Esophagus squamous epithelium (tissue), 5 donors: ENCODE measurements at regions not wholly inside any gene's neighbourhood (a gene's known extent, or its start where the extent isn't known, plus 50 kb on each side); places are given as distances from the start of the nearest gene placed in this dataset.
"Not testable (repeated sequence)": the region's sequence is repeated elsewhere in the genome, so short reads cannot be mapped to it uniquely, and the experiment has no call there.

ENCODE experiments used
- DNase-seq: peaks from one replicate; lab custom pipeline; 2025; lab: John Stamatoyannopoulos, UW
- H3K27ac ChIP-seq, 4 donors: fragments of 200-600 bp; sonication (generic); one replicate each; pipeline ENCODE4 v1.5.1; 2016 to 2019; ENCODE audit warnings: mild to moderate bottlenecking in 1 of 4
- H3K27me3 ChIP-seq, 4 donors: fragments of 200-600 bp; sonication (generic); 1 replicate in 3 of 4; 2 replicates in 1 of 4; pipeline versions ENCODE4 v1.5.1 to v1.6.0; 2017 to 2021; ENCODE audit warnings: antibody characterized with exemption in 1 of 4
- H3K36me3 ChIP-seq, 3 donors: fragments of 200-600 bp; sonication (generic); one replicate each; pipeline ENCODE4 v1.5.1; 2016 to 2019
- H3K4me1 ChIP-seq, 3 donors: fragments of 200-600 bp; sonication (generic); one replicate each; pipeline ENCODE4 v1.5.1; 2017 to 2019
- H3K4me3 ChIP-seq, 4 donors: fragments of 200-600 bp; sonication (generic); 1 replicate in 3 of 4; 2 replicates in 1 of 4; pipeline ENCODE4 v1.5.1; 2016 to 2019; ENCODE audit warnings: mild to moderate bottlenecking in 2 of 4, moderate library complexity in 1 of 4
- H3K9me3 ChIP-seq, 3 donors: fragments of 200-600 bp; sonication (generic); one replicate each; pipeline ENCODE4 v1.5.1; 2016 to 2019
- POLR2A ChIP-seq, 4 donors: fragments of 450-650 bp; IDR thresholded peaks; one replicate each; pipeline ENCODE4 v1.6.1; 2017; ENCODE audit warnings: antibody characterized with exemption in 4 of 4, mild to moderate bottlenecking in 4 of 4, moderate library complexity in 3 of 4
- WGBS, 2 donors: methylation state at CpG; one replicate each; pipeline ENCODE4 v1.1.5; 2018; 5-methylcytosine and 5-hydroxymethylcytosine counted together
- intact Hi-C: fragments of 100-400 bp; cut with DNase I; formaldehyde crosslinking; loops from one replicate; pipeline ENCODE4 v1.15.0; 2022
- TF ChIP-seq, protein P1 (sequence below), 6 experiments: fragments of 450-650 bp in 4 of 6; fragments of 200-600 bp in 2 of 6; sonication (generic) in 2 of 6; IDR thresholded peaks; one replicate each; pipeline ENCODE4 v1.5.1; 2016 to 2019; ENCODE audit warnings: antibody characterized with exemption in 6 of 6, mild to moderate bottlenecking in 4 of 6, moderate library complexity in 4 of 6
- donor health status: DM: yes; HTN: yes; CAD: no.

DNA sequence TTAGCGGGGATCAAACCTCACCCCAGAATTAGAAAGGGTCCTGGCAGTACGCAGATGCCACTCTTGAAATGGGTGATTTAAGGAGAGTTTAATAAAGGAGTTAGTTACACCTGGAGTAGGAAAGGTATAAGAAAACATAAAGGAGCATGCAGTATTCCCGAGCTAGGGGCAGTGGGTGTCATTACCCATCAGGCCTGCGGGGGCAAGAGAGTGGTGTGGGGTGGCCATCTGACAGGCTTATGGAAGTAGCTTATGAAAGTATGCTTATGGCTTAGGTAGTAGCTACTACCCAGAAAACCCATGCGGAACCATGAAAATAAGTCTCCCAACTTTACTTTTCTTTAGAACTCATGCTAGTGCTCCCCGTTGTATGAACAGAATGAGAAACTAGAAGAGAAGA, 568.9 kb upstream of the ACVR2A start:
- Histone ChIP-seq H3K27ac (no peak overlapping the region), H3K4me3 (no peak overlapping the region), H3K27me3 (no peaks in the 10 kb centered on the region), H3K4me1 (peaks cover 0 to 21% (median 14%) of the 10 kb centered on the region in 3 donors), H3K9me3 (no peaks in the 10 kb centered on the region), H3K36me3 (no peaks in the 10 kb centered on the region)
- 84 to 93% methylated on average over 6 of the region's 6 CpGs for WGBS, 2 donors
- intact Hi-C loops = no loop called here
- TF ChIP-seq, protein P1, sequence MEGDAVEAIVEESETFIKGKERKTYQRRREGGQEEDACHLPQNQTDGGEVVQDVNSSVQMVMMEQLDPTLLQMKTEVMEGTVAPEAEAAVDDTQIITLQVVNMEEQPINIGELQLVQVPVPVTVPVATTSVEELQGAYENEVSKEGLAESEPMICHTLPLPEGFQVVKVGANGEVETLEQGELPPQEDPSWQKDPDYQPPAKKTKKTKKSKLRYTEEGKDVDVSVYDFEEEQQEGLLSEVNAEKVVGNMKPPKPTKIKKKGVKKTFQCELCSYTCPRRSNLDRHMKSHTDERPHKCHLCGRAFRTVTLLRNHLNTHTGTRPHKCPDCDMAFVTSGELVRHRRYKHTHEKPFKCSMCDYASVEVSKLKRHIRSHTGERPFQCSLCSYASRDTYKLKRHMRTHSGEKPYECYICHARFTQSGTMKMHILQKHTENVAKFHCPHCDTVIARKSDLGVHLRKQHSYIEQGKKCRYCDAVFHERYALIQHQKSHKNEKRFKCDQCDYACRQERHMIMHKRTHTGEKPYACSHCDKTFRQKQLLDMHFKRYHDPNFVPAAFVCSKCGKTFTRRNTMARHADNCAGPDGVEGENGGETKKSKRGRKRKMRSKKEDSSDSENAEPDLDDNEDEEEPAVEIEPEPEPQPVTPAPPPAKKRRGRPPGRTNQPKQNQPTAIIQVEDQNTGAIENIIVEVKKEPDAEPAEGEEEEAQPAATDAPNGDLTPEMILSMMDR (IDR thresholded peaks at IDR 0.05) = peak in 2 of 6 experiments; percentile 16 to 25
- TF ChIP-seq POLR2A (IDR thresholded peaks at IDR 0.05) = no peak
- DNase-seq = no peak

DNA sequence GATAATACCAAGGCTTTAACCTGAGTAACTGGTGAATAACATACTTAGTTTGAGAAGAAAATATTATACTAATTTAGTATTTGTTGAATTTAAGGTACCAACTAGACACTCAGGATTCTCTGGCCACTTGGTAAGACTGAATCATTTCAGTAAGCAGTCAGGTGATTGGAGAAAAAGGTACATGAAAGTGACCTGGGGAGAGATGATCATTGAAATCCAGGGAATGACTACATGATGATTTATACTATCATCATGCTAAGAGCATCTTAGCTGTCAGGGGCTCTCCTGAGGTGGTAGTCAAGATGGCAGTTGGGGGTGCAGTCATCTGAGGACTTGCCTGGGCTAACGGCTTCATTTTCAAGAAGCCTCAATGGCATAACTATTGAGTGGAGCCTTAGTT, 571.2 kb upstream of the ACVR2A start:
- Histone ChIP-seq H3K9me3 (peaks cover 0 to 15% (median 10%) of the 10 kb centered on the region in 3 donors), H3K4me3 (no peak overlapping the region), H3K36me3 (no peaks in the 10 kb centered on the region), H3K27ac (no peak overlapping the region), H3K4me1 (peaks cover 0 to 10% (median 5%) of the 10 kb centered on the region in 3 donors), H3K27me3 (no peaks in the 10 kb centered on the region)
- intact Hi-C loops = no loop called here
- TF ChIP-seq POLR2A (IDR thresholded peaks at IDR 0.05) = no peak
- TF ChIP-seq, protein P1 (IDR thresholded peaks at IDR 0.05) = no peak
- WGBS, 2 donors = 43 to 100% methylated on average over 1 of the region's 1 CpG
- no peak for DNase-seq

DNA sequence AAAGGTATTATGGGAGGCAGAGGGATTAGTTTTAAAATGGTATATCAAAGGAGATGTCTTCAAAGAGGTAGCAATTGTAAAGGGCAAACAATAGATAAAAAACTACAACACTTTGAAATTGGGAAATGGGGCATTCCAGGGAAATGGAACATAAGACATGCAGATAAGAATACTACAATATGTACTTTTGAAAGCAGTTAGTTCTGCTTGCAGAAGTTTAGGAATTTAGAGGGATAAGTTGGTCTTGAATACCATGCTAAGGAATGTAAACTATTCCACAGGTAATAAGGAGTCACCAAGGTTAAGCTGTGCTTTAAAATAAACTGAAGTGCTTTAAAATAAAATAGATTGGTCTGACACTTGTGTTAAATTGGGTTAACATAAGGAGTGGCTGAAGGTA, 571.7 kb upstream of the ACVR2A start:
- H3K27ac ChIP-seq = no peak overlapping the region
- H3K9me3 ChIP-seq = peaks cover 0 to 17% (median 10%) of the 10 kb centered on the region in 3 donors
- no peak for TF ChIP-seq POLR2A (IDR thresholded peaks at IDR 0.05)
- TF ChIP-seq, protein P1 (IDR thresholded peaks at IDR 0.05) = no peak
- no peak overlapping the region for H3K4me3 ChIP-seq
- intact Hi-C loops = no loop called here
- no peaks in the 10 kb centered on the region for H3K27me3 ChIP-seq
- peaks cover 0 to 5% (median 0%) of the 10 kb centered on the region in 3 donors for H3K4me1 ChIP-seq
- no peak for DNase-seq
- H3K36me3 ChIP-seq = no peaks in the 10 kb centered on the region

DNA sequence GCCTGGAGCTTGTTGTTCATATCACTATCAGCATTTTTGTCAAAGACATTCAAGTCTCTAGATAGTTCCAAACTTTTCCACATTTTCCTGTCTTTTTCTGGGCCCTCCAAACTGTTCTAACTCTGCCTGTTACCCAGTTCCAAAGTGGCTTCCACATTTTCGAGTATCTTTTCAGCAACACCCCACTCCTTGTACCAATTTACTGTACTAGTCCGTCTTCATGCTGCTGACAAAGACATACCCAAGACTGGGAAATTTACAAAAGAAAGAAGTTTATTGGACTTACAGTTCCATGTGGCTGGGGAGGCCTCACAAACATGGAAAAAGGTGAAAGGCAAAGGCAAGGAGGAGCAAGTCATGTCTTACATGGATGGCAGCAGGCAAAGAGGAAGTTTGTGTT, 575.2 kb upstream of the ACVR2A start:
- H3K36me3 ChIP-seq, DNase-seq, H3K27me3 ChIP-seq, H3K27ac ChIP-seq, intact Hi-C loops, H3K4me1 ChIP-seq, H3K4me3 ChIP-seq: not testable (repeated sequence)
- H3K9me3 ChIP-seq = peaks cover 0 to 17% (median 10%) of the 10 kb centered on the region in 3 donors
- 84 to 100% methylated on average over 1 to 2 of the region's 2 CpGs for WGBS, 2 donors

DNA sequence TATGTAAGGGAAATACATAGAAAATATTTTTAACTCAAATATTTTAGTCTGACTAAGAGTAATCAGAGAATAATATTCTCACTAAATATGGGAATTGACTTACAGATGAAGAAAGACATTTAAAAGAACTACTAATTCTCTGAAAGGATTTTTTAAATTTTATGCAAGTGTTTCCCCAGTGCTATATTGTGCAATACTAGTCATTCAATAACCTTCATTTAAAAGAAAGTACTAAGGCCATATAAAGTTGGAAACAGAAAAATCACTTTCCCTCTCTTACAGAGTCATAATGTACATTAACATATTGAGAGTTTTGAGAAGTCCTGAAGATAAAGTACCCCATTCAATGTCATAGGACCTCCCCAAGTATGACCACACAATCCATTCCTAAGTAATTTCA, 584.6 kb upstream of the ACVR2A start:
- H3K9me3 ChIP-seq = no peaks in the 10 kb centered on the region
- no peak for TF ChIP-seq POLR2A (IDR thresholded peaks at IDR 0.05)
- TF ChIP-seq, protein P1 (IDR thresholded peaks at IDR 0.05) = no peak
- H3K27ac ChIP-seq = no peak overlapping the region
- no peak for DNase-seq
- peaks cover 0 to 3% (median 0%) of the 10 kb centered on the region in 3 donors for H3K4me1 ChIP-seq
- no peaks in the 10 kb centered on the region for H3K27me3 ChIP-seq
- intact Hi-C loops = no loop called here
- H3K4me3 ChIP-seq = no peak overlapping the region
- H3K36me3 ChIP-seq = no peaks in the 10 kb centered on the region

DNA sequence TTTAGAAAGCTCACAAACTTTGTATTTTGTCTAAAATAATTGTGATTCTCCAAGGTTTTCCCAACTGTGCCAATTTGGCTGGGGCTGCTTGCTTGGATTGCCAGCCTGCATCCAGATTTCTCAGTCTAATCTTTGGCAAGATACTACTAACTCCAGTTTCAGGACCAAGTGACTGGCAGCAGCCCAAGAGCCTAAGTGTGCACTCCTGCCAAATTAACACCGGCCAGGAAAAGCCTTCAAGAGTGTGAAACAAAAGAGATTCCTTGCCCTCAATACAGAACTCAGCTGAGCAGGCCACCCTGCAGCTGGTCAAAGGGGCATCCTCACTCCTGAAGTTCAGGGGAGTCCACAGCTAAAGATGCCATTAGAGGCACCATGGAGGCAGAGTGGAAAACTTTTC, 589.0 kb upstream of the ACVR2A start:
- intact Hi-C loops = no loop called here
- TF ChIP-seq POLR2A (IDR thresholded peaks at IDR 0.05) = no peak
- TF ChIP-seq, protein P1 (IDR thresholded peaks at IDR 0.05) = no peak
- Histone ChIP-seq H3K27ac (no peak overlapping the region), H3K9me3 (no peaks in the 10 kb centered on the region), H3K36me3 (no peaks in the 10 kb centered on the region), H3K4me3 (no peak overlapping the region), H3K4me1 (peaks cover 0 to 3% (median 0%) of the 10 kb centered on the region in 3 donors), H3K27me3 (no peaks in the 10 kb centered on the region)
- no peak for DNase-seq
- 13 to 38% methylated on average over 1 of the region's 1 CpG for WGBS, 2 donors
